ENCODE measurements at regions not wholly inside any gene's neighbourhood (a gene's known extent, or its start where the extent isn't known, plus 50 kb on each side); places are given as distances from the start of the nearest gene placed in this dataset.
"Not testable (repeated sequence)": the region's sequence is repeated elsewhere in the genome, so short reads cannot be mapped to it uniquely, and the experiment has no call there.

DNA sequence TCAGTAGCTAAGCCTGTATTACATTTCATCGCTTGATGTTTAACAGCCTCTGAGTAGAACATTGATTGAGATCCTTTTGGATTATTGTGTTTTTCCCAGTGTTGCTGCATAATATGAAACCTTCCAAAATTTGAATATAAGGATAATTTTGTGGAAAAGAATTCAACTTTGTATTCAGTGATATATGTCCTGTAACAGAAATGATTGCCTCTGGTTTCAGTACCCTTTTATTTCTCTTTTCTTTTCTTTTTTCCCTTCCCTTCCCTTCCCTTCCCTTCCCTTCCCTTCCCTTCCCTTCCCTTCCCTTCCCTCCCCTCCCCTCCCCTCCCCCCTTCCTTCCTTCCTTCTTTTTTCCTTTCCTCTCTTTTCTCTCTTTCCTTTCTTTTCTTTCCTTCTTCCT, 74.6 kb downstream of the UTRN start:
- Histone ChIP-seq H3K9ac (ENCODE audit: low read depth in 1 of 2, low read length in 2 of 2) (no peak overlapping the region), H3K4me3 (ENCODE audit: low read length in 2 of 2) (no peak overlapping the region), H3K4me1 (ENCODE audit: control insufficient read depth in 2 of 2, insufficient read depth in 2 of 2, low read length in 2 of 2) (peaks cover 0 to 6% of the 10 kb centered on the region in 2 donors), H3K27me3 (ENCODE audit: control insufficient read depth in 2 of 2, insufficient read depth in 2 of 2, low read length in 2 of 2) (no peaks in the 10 kb centered on the region), H3K9me3 (ENCODE audit: control insufficient read depth in 2 of 2, low read length in 2 of 2) (no peaks in the 10 kb centered on the region), H3K36me3 (ENCODE audit: control insufficient read depth in 2 of 2, insufficient read depth in 2 of 2, low read length in 2 of 2) (no peaks in the 10 kb centered on the region), H3K27ac (ENCODE audit: low read depth in 2 of 2, low read length in 2 of 2) (no peak overlapping the region)

DNA sequence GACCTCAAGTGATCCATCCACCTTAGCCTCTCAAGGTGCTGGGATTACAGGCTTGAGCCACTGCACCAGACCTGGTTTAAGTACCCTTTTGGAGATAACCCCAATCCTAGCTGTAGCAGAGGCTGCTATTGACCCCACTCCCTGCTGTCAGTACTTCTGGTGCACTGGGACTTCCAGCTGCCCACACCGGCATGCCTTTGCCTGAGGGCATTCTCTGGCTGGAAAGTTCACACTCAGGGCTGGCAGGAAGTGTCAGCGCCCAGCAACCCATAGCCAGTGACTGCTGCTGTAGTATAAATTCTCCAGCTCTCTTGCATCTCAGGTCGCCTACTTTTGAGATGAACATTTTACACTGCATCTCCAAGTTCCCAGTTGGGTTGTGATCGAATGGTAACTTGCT, 75.3 kb downstream of the UTRN start:
- H3K27ac ChIP-seq (ENCODE audit: low read depth in 2 of 2, low read length in 2 of 2) = no peak overlapping the region
- peaks cover 0 to 6% of the 10 kb centered on the region in 2 donors for H3K4me1 ChIP-seq (ENCODE audit: control insufficient read depth in 2 of 2, insufficient read depth in 2 of 2, low read length in 2 of 2)
- no peak overlapping the region for H3K4me3 ChIP-seq (ENCODE audit: low read length in 2 of 2)
- no peaks in the 10 kb centered on the region for H3K36me3 ChIP-seq (ENCODE audit: control insufficient read depth in 2 of 2, insufficient read depth in 2 of 2, low read length in 2 of 2)
- H3K9me3 ChIP-seq (ENCODE audit: control insufficient read depth in 2 of 2, low read length in 2 of 2) = no peaks in the 10 kb centered on the region
- H3K9ac ChIP-seq (ENCODE audit: low read depth in 1 of 2, low read length in 2 of 2) = no peak overlapping the region
- no peaks in the 10 kb centered on the region for H3K27me3 ChIP-seq (ENCODE audit: control insufficient read depth in 2 of 2, insufficient read depth in 2 of 2, low read length in 2 of 2)

DNA sequence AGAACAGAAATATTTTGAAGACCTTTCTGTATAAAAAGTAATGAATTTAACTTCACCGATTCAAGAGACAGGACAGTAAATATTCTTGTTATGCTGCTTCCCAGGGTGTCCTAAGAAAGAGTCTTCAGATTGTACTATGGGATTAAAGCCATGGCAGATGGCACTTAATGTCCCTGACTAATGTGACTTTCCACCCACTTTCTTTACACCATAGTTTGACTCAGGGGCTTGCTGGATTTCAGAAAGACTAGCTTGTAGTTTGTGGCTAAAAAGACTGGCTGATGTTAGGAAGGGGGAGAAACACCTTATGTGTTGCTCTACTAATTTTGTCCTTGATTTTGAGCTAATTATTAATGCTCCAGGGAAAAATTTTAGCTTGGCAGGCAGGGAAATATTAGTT, 75.9 kb downstream of the UTRN start:
- no peak overlapping the region for H3K27ac ChIP-seq (ENCODE audit: low read depth in 2 of 2, low read length in 2 of 2)

DNA sequence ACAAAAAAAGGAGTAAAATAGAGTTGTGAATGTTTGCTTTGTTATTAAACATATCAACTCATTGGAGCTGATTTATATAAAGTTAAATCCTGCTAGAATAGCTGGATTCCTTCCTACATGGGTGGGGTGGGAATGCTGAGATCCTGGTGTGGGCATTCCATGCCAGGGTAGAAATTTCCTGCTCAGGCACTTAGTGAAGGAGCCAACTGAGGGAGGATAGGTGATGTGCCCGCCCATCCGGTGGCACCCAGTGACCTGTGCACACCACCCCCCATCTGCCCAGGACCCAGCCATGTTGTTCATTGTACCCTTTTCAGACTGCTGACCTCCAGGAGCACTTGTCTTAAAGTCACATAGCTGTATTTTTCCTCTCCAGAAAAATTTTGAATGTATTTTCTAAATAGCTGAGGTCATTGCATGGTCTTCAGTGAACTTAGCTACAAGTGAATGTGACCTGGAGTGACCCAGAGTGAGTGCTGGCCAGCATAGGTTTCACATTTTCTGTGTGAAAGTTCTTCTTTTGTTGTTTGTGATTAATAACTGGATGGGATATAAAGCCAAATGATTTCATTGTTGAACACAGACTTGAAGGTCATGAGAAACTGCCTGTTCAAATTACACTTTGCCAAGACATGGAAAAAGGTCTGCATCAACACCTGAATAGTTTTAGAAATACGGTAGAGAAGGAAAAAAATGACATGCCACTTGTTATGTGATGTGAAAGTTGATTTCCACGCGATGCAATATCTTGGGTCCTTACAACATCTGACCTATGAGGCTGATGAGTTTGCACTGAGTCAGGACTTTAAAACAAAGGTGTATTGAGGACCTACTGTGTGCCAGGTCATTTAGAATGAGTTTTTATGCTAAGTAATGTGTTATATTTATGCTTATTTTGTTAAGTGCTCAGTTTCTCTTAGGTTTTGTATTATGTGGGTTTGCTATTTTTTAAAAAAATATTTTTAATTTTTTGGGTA, 77.2 kb downstream of the UTRN start:
- H3K27ac ChIP-seq (ENCODE audit: low read depth in 2 of 2, low read length in 2 of 2) = no peak overlapping the region
- H3K4me1 ChIP-seq (ENCODE audit: control insufficient read depth in 2 of 2, insufficient read depth in 2 of 2, low read length in 2 of 2) = peaks cover 0 to 6% of the 10 kb centered on the region in 2 donors
- no peaks in the 10 kb centered on the region for H3K36me3 ChIP-seq (ENCODE audit: control insufficient read depth in 2 of 2, insufficient read depth in 2 of 2, low read length in 2 of 2)
- no peak overlapping the region for H3K9ac ChIP-seq (ENCODE audit: low read depth in 1 of 2, low read length in 2 of 2)
- no peaks in the 10 kb centered on the region for H3K9me3 ChIP-seq (ENCODE audit: control insufficient read depth in 2 of 2, low read length in 2 of 2)
- H3K4me3 ChIP-seq (ENCODE audit: low read length in 2 of 2) = no peak overlapping the region
- H3K27me3 ChIP-seq (ENCODE audit: control insufficient read depth in 2 of 2, insufficient read depth in 2 of 2, low read length in 2 of 2) = no peaks in the 10 kb centered on the region

More for the DNA sequence above, 75.9 kb downstream of the UTRN start:
- Histone ChIP-seq H3K9me3 (ENCODE audit: control insufficient read depth in 2 of 2, low read length in 2 of 2) (no peaks in the 10 kb centered on the region), H3K4me1 (ENCODE audit: control insufficient read depth in 2 of 2, insufficient read depth in 2 of 2, low read length in 2 of 2) (peaks cover 0 to 6% of the 10 kb centered on the region in 2 donors), H3K9ac (ENCODE audit: low read depth in 1 of 2, low read length in 2 of 2) (no peak overlapping the region), H3K4me3 (ENCODE audit: low read length in 2 of 2) (no peak overlapping the region), H3K27me3 (ENCODE audit: control insufficient read depth in 2 of 2, insufficient read depth in 2 of 2, low read length in 2 of 2) (no peaks in the 10 kb centered on the region), H3K36me3 (ENCODE audit: control insufficient read depth in 2 of 2, insufficient read depth in 2 of 2, low read length in 2 of 2) (no peaks in the 10 kb centered on the region)

DNA sequence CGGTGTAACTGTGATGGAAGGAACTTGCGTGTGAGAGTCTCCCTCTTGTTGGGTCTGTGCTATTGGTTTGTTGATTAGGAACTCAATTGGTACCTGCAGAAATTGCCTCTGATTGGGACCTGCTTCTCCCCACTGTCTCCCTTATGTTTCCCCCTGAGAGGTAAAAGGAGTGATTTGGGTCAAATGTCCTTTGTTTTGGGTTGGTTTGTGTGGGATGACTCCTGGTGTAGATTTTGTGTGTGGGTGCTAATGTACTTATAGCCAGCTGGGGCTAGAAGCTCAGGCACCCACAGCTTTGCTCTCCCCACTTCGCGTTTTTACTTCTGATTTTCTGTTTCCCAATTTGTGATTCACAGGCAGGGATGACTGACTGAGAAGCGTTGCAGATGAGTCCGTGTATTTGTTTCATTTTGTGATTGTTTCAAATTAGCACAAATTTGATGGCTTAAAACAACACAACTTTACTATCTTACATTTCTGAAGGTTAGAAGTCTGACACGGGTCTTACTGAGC, 79.1 kb downstream of the UTRN start:
- H3K9me3 ChIP-seq (ENCODE audit: control insufficient read depth in 2 of 2, low read length in 2 of 2) = no peaks in the 10 kb centered on the region
- H3K36me3 ChIP-seq (ENCODE audit: control insufficient read depth in 2 of 2, insufficient read depth in 2 of 2, low read length in 2 of 2) = no peaks in the 10 kb centered on the region
- H3K4me1 ChIP-seq (ENCODE audit: control insufficient read depth in 2 of 2, insufficient read depth in 2 of 2, low read length in 2 of 2) = peaks cover 0 to 6% of the 10 kb centered on the region in 2 donors
- peak overlapping the region in 1 of 2 donors; percentile 14 for H3K27ac ChIP-seq (ENCODE audit: low read depth in 2 of 2, low read length in 2 of 2)
- no peaks in the 10 kb centered on the region for H3K27me3 ChIP-seq (ENCODE audit: control insufficient read depth in 2 of 2, insufficient read depth in 2 of 2, low read length in 2 of 2)
- H3K4me3 ChIP-seq (ENCODE audit: low read length in 2 of 2) = no peak overlapping the region
- H3K9ac ChIP-seq (ENCODE audit: low read depth in 1 of 2, low read length in 2 of 2) = no peak overlapping the region

DNA sequence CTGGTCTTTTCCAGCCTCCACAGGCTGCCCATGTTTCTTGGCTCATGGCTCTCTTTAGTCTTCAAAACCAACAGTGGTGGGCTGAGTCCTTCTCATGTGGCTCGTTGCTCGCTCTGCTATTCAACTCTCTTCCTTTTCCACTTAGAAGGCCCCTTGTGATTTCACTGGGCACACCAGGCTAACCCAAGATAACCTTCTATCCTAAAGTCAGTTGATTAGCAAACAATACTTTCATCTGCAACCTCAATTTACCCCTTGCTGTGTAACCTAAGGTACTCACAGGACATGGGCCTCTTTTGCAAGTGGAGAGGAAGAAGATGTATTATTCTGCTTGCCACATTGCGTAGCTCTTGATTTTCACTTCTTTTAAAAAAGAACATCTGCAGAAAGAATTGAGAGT, 79.6 kb downstream of the UTRN start:
- Histone ChIP-seq H3K9ac (ENCODE audit: low read depth in 1 of 2, low read length in 2 of 2) (no peak overlapping the region), H3K4me3 (ENCODE audit: low read length in 2 of 2) (no peak overlapping the region), H3K4me1 (ENCODE audit: control insufficient read depth in 2 of 2, insufficient read depth in 2 of 2, low read length in 2 of 2) (peaks cover 0 to 6% of the 10 kb centered on the region in 2 donors), H3K27me3 (ENCODE audit: control insufficient read depth in 2 of 2, insufficient read depth in 2 of 2, low read length in 2 of 2) (no peaks in the 10 kb centered on the region), H3K36me3 (ENCODE audit: control insufficient read depth in 2 of 2, insufficient read depth in 2 of 2, low read length in 2 of 2) (no peaks in the 10 kb centered on the region), H3K9me3 (ENCODE audit: control insufficient read depth in 2 of 2, low read length in 2 of 2) (no peaks in the 10 kb centered on the region), H3K27ac (ENCODE audit: low read depth in 2 of 2, low read length in 2 of 2) (peak overlapping the region in 1 of 2 donors; percentile 14)

DNA sequence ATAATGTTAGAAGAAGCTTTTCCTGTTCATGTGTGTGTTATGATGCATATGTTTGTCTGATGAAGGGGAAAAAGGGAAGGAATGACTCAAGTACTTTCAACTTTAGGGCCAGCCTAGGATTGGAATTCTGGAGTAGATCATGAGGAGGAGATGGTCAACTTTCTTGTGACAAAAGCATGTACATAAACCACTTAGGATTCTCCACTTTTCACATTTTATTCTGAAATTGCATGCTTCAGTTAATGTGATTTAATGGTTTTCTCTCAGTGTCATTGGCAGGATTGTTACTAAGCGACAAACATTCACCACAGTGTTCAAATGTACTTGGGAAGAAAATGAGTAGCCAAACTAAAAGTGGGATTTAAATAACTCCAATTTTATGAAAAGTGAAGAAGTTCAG, 80.1 kb downstream of the UTRN start:
- Histone ChIP-seq H3K27ac (ENCODE audit: low read depth in 2 of 2, low read length in 2 of 2) (no peak overlapping the region), H3K36me3 (ENCODE audit: control insufficient read depth in 2 of 2, insufficient read depth in 2 of 2, low read length in 2 of 2) (no peaks in the 10 kb centered on the region), H3K9me3 (ENCODE audit: control insufficient read depth in 2 of 2, low read length in 2 of 2) (no peaks in the 10 kb centered on the region), H3K9ac (ENCODE audit: low read depth in 1 of 2, low read length in 2 of 2) (no peak overlapping the region), H3K27me3 (ENCODE audit: control insufficient read depth in 2 of 2, insufficient read depth in 2 of 2, low read length in 2 of 2) (no peaks in the 10 kb centered on the region), H3K4me3 (ENCODE audit: low read length in 2 of 2) (no peak overlapping the region), H3K4me1 (ENCODE audit: control insufficient read depth in 2 of 2, insufficient read depth in 2 of 2, low read length in 2 of 2) (peaks cover 0 to 6% of the 10 kb centered on the region in 2 donors)

DNA sequence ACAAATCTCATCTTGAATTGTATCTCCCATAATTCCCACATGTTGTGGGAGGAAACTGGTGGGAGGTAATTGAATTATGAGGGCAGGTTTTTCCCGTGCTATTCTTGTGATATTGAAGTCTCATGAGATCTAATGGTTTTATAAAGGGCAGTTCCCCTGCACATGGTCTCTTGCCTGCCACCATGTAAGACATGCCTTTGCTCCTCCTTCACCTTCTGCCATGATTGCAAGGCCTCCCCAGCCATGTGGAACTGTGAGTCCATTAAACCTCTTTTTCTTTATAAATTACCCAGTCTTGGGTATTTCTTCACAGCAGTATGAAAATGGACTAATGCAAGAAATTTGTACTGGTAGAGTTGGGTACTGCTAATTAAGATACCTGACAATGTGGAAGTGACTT, 84.6 kb downstream of the UTRN start:
- not testable (repeated sequence) for H3K9me3 ChIP-seq (ENCODE audit: control insufficient read depth in 2 of 2, low read length in 2 of 2); H3K27ac ChIP-seq (ENCODE audit: low read depth in 2 of 2, low read length in 2 of 2); H3K9ac ChIP-seq (ENCODE audit: low read depth in 1 of 2, low read length in 2 of 2); H3K4me3 ChIP-seq (ENCODE audit: low read length in 2 of 2); H3K4me1 ChIP-seq (ENCODE audit: control insufficient read depth in 2 of 2, insufficient read depth in 2 of 2, low read length in 2 of 2); H3K36me3 ChIP-seq (ENCODE audit: control insufficient read depth in 2 of 2, insufficient read depth in 2 of 2, low read length in 2 of 2); H3K27me3 ChIP-seq (ENCODE audit: control insufficient read depth in 2 of 2, insufficient read depth in 2 of 2, low read length in 2 of 2)

DNA sequence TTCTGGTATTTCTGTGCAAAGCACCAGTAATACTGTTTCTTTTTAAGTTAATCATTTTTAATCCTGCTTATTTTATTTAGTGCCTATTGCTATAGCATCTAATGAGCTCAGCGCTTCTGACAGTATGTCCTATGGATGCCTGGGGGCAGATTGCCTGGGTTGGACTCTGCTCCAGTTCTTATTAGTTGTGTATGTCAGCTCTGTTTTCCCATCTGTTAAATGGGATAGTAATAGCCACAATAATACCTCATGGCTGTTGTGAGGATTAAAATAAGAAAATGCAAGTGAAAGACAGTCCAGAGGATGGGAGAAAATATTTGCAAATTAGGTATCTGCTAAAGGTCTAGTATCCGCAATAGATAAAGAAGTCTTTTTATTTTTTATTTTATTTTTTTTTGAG, 87.0 kb downstream of the UTRN start:
- Histone ChIP-seq H3K4me1 (ENCODE audit: control insufficient read depth in 2 of 2, insufficient read depth in 2 of 2, low read length in 2 of 2) (no peaks in the 10 kb centered on the region), H3K9ac (ENCODE audit: low read depth in 1 of 2, low read length in 2 of 2) (no peak overlapping the region), H3K27me3 (ENCODE audit: control insufficient read depth in 2 of 2, insufficient read depth in 2 of 2, low read length in 2 of 2) (no peaks in the 10 kb centered on the region), H3K4me3 (ENCODE audit: low read length in 2 of 2) (no peak overlapping the region), H3K27ac (ENCODE audit: low read depth in 2 of 2, low read length in 2 of 2) (no peak overlapping the region), H3K9me3 (ENCODE audit: control insufficient read depth in 2 of 2, low read length in 2 of 2) (no peaks in the 10 kb centered on the region), H3K36me3 (ENCODE audit: control insufficient read depth in 2 of 2, insufficient read depth in 2 of 2, low read length in 2 of 2) (no peaks in the 10 kb centered on the region)

Measured in mucosa of rectum (tissue), 2 donors.